ENCODE measurements at regions not wholly inside any gene's neighbourhood (a gene's known extent, or its start where the extent isn't known, plus 50 kb on each side); places are given as distances from the start of the nearest gene placed in this dataset.

DNA sequence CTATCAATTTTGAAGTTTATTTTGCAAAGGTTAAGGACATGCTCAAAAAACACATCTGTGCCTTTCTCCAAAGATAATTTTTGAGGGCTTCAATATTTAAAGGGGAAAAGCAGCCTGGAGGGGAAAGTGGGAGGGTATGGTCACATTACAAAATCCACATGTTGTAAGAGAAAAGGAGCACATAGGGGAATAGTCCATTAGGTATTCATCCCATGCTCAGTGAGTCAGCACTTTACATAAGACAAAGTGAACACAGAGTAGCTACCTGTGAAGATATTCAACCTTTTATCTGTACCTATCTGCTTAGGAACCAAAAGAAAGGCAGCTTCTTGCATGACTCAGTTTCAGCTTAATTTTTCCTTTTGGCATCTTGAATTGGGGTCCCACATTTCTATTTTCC, 932.0 kb downstream of the SLITRK6 start:
- TF ChIP-seq, protein P1, sequence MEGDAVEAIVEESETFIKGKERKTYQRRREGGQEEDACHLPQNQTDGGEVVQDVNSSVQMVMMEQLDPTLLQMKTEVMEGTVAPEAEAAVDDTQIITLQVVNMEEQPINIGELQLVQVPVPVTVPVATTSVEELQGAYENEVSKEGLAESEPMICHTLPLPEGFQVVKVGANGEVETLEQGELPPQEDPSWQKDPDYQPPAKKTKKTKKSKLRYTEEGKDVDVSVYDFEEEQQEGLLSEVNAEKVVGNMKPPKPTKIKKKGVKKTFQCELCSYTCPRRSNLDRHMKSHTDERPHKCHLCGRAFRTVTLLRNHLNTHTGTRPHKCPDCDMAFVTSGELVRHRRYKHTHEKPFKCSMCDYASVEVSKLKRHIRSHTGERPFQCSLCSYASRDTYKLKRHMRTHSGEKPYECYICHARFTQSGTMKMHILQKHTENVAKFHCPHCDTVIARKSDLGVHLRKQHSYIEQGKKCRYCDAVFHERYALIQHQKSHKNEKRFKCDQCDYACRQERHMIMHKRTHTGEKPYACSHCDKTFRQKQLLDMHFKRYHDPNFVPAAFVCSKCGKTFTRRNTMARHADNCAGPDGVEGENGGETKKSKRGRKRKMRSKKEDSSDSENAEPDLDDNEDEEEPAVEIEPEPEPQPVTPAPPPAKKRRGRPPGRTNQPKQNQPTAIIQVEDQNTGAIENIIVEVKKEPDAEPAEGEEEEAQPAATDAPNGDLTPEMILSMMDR (IDR thresholded peaks at IDR 0.05; ENCODE audit: insufficient read depth, low read length) = no peak
- TF ChIP-seq, protein P2, sequence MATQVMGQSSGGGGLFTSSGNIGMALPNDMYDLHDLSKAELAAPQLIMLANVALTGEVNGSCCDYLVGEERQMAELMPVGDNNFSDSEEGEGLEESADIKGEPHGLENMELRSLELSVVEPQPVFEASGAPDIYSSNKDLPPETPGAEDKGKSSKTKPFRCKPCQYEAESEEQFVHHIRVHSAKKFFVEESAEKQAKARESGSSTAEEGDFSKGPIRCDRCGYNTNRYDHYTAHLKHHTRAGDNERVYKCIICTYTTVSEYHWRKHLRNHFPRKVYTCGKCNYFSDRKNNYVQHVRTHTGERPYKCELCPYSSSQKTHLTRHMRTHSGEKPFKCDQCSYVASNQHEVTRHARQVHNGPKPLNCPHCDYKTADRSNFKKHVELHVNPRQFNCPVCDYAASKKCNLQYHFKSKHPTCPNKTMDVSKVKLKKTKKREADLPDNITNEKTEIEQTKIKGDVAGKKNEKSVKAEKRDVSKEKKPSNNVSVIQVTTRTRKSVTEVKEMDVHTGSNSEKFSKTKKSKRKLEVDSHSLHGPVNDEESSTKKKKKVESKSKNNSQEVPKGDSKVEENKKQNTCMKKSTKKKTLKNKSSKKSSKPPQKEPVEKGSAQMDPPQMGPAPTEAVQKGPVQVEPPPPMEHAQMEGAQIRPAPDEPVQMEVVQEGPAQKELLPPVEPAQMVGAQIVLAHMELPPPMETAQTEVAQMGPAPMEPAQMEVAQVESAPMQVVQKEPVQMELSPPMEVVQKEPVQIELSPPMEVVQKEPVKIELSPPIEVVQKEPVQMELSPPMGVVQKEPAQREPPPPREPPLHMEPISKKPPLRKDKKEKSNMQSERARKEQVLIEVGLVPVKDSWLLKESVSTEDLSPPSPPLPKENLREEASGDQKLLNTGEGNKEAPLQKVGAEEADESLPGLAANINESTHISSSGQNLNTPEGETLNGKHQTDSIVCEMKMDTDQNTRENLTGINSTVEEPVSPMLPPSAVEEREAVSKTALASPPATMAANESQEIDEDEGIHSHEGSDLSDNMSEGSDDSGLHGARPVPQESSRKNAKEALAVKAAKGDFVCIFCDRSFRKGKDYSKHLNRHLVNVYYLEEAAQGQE (IDR thresholded peaks at IDR 0.05; ENCODE audit: insufficient replicate concordance, low read depth) = no peak
- TF ChIP-seq GABPA (IDR thresholded peaks at IDR 0.05; ENCODE audit: low read depth) (no peak), POLR2AphosphoS5 (IDR thresholded peaks at IDR 0.05; ENCODE audit: low read depth) (no peak), SPI1 (IDR thresholded peaks at IDR 0.05; ENCODE audit: borderline replicate concordance, low read depth) (no peak)
